ENCODE measurements at regions not wholly inside any gene's neighbourhood (a gene's known extent, or its start where the extent isn't known, plus 50 kb on each side); places are given as distances from the start of the nearest gene placed in this dataset.
"Not testable (repeated sequence)": the region's sequence is repeated elsewhere in the genome, so short reads cannot be mapped to it uniquely, and the experiment has no call there.

DNA sequence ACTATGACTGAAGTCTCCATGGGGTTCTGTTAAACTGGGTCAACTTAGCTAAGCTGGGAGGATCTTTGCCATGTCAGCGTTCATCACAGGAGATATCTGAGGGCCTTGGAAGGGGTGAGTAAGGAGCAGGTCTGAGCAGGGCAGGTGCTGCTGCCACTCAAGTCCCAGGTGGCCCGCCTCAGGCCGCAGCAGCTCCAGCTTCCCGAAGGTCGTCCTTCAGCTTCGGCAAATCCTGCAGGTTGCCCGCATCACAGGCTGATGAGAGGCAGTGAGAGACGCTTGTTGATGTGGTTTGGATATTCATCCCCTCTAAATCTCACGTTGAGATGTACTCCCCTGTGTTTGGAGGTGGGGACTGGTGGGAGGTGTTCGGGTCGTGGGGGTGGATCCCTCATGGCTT is 166.6 kb downstream of the VAPA start:
- peak; percentile 30 for DNase-seq (ENCODE audit: low spot score)

DNA sequence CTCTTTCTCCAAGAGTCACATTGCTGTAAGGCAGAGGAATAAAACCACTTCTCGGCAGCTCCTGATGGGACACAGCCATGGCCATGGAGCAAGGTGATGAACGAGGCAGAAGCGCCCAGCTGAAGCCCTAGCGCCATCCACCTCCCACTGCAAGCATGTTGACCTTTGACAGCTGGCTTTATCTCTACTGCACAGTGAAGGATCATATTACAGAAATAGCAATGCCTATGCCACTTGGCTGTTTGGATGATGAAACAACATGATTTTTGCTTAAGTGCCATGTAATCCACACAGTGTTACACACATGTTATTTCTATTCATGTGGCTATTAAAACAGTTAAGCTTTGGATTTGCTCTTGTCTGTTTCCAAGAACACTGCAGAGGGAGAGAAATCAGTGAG is 167.7 kb downstream of the VAPA start:
- peak; percentile 45 for DNase-seq (ENCODE audit: low spot score)

DNA sequence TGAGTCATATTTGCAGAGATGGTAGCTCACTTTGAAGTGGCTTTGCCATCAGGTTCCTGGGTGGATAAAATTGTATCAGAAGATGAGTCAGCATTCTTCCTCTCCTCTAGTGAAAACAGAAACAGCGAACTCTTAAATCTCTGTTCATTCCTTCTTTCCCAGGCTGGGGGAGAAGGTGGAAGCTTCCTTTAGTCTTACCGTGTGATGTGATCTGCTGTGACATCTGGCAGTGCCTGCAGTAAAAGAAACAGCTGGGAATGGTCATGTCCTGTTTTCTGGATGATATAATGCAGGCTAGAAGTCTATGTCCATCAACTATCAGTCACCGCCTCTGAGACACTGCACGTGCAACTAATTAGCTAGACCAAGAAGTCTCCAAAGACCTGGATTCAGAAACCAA is 171.6 kb downstream of the VAPA start:
- no peak for DNase-seq (ENCODE audit: low spot score)

DNA sequence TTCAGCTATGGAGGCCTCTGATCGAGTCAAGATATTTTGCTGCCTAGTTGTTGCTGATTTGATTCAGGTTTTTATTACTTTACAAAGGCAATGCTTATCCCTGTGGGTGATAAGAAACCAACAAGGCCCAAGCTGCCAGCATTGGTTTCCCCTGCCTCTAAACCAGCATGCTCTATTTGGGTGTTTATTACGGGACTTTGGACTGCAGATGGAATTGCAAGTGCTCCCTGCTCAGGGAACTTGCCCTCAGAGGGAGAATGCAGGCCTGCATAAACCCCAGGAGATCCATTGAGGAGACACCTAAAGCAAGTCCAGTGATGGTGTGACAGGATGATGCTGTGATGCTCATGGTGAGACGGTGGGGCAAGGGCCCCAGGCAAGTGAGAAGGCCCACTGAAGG is 172.1 kb downstream of the VAPA start:
- no peak for DNase-seq (ENCODE audit: low spot score)

DNA sequence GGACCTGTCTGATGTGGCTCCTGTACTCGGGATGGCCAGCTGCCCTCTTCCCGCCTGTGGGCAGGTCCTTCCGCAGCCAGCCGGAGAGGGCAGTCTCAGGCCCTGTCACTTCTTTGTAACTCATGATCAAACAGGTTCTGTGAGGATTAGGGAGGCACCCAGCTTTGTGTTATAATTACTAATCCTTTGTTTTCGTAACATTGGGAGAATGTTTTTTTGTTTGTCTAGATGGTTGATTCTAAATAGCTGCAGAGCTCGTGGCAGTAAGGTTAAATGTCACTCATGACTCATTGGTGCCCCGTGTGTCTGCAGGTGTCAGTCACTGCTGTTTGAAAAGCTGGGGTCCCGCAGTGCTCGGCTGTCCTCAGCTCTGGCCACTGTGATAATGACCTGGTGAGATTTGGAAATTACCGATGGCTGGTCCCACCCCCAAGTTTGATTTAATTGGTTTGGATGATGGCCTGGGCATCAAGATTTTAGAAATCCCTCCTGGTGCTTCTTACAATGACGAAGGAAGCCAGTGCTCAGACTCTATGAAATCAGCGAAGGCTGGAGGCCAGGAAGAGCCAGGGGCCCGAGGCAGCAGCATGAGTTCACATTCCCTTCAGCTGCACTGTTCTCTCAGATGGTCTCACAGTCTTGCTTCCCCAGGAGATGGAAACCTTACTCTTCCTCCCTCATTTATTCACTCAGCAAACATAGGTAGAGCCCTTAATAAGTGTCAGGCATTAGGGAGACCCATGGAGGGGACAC is 172.8 kb downstream of the VAPA start:
- no peak for DNase-seq (ENCODE audit: low spot score)

DNA sequence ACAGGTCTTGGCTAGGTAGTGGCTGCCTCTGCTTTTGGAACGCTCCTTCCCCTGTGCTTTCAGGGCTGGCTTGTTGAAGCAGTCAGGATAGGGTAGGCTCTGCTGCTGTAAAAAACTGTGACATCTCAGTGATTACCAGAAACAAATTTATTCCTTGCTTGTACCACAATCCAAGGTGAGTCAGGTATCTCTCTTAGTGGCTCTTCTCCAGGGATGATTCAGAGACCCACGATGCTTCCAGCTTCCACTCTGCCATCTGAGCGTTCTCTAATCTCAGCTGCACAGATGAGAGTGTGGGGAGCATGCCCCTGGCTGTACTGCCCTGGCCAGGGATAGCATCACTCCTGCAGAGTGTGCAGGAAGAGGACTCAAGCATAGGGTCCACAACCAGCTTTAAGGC is 174.9 kb downstream of the VAPA start:
- peak; percentile 16 for DNase-seq (ENCODE audit: low spot score)

DNA sequence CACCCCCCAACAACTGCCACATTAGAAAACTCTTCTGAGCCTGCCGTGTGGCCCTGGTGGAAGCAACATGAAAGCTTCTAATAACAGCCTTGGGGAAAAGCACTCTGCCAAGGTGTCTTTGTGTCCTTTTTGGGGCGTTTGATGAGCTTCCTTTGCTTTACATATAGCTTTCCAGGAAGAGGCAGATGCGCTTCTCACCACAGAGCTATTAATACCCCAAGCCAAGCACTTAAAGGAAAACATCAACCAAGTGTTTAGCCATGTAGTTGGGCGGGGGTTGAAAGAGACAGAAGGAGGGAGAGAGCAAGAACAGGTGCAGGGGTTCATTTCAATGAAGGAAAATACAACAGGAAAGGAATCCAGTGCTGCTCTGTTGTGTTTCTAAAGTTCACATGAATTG is 176.1 kb downstream of the VAPA start:
- DNase-seq (ENCODE audit: low spot score), result no peak

DNA sequence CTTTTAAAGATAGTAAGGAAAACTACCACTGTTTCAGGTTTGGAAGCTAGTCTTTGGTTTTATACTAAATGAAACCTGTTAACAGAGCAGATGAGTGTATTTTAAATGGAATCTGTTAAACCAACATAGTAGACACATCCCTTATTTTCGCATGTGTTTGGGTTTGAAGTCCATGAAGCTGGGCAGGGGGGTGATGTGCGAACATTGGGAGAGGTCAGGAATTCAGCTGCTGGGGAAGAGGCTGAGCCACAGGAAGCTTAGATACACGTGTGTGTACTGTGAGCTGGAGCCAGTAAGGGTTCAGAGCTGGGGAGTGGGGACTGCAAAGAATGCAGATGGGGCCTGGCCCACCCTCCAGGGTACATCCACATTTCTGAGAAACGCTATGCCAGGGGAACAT is 176.9 kb downstream of the VAPA start:
- peak; percentile 43 for DNase-seq (ENCODE audit: low spot score)

DNA sequence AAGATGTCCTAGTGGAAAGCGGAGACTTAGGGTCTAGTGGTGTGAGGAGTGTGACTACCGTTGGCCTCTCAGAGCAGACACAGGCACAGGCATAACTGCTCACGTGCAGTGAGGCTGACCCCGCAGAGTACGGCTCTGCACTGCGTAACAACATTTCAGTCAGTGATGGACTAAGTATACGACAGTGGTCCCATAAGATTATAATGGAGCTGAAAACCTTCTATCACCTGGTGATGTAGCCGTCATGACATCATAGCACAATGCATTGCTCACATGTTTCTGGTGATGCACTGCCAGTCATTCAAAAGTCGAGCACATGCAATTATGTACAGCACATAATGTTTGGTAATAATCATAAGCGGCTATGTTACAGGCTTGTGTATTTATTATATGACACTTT is 179.6 kb downstream of the VAPA start:
- DNase-seq (ENCODE audit: low spot score), result no peak

DNA sequence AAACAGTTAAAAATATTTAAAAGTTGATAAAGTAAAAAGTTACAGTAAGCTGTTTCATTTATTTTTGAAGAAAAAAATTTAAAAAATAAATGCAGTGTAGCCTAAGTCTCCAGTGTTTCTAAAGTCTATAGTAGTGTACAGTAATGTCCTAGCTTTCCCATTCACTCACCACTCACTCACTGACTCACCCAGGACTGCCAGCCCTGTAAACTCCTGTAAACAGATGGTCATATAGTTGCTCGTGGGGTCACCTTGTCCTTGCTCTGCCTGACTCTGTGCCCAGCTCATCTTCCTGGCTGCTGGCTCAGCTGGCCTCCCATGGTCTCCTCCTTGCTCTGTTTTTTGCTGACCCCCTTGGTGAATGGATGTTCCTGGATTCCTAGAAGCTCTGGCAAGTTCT is 180.3 kb downstream of the VAPA start:
- DNase-seq (ENCODE audit: low spot score), result no peak

DNA sequence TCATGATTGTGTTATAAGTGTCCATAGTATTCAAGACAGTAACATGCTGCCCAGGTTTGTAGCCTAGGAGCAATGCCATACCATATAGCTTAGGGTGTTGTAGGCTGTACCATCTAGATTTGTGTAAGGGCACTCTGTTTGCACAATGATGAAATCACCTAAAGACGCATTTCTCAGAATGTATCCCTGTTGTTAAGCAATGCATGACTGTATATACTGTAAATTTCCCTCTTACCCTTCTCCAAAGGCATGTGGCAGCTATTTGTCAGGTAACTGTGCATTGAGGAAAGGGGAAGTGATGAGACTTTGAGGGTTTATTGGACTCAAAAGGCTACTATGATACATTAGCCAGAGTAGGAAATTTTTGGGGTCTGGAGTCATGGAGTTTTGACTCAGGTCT is 180.8 kb downstream of the VAPA start:
- DNase-seq (ENCODE audit: low spot score), result no peak

DNA sequence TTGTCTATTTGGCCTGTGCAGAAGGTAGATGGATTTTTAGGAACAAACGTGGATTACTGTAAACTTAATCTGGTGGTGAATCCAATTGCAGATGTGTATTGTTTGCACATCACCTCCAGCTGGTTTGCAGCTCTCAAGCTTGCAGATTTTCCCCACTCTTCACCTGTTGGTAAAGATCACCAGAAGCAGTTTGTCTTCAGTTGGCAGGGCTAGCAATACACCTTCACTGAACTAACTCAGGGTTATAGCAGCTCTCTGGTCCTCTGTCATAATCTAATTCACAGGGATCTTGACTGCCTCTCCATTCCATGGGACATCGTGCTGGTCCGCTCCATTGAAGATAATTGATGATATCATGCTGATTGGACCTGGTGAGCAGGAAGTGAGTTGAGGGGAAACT is 181.5 kb downstream of the VAPA start:
- DNase-seq (ENCODE audit: low spot score), result no peak

DNA sequence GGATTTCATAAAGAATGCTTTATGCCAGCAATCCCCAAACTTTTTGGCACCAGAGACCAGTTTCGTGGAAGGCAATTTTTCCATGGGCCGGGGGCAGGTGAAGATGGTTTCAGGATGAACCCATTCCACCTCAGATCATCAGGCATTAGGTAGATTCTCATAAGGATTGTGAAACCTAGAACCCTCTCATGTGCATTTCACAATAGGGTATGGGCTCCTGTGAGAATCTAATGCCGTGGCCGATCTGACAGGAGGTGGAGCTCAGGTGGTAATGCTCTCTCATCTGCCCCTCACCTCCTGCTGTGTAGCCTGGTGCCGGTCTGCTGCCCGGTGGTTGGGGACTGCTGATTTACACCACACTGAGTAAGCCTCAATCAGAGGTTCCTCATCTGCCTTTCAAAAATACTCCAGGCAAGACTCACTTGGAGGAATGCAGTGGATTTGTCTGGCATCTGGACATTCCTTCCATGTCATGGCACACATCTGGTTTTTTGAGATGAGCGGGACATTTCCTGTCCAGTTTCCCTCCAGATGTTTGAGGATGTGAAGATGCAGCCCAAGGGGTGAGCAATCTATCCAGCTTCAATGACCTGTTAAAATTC is 185.8 kb downstream of the VAPA start:
- DNase-seq (ENCODE audit: low spot score), result no peak

DNA sequence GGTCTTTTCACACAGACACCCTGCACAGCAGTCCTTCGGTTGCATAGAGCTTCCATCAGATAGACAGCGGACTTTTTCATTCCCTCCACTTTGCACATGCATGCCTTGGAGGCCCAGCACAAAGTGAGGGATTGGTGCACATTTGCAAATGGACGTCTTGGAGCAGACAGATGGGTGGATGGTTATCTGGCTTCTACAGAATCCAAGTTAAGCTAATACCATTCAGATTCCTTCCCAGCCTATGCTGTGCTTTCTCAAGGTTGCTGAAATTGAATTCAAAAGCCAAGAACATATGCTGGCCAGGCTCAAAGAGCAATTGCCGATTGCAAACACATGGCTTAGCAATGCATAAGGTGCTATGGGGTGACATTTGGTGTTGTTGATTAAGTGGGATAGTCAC is 186.4 kb downstream of the VAPA start:
- DNase-seq (ENCODE audit: low spot score), result no peak

DNA sequence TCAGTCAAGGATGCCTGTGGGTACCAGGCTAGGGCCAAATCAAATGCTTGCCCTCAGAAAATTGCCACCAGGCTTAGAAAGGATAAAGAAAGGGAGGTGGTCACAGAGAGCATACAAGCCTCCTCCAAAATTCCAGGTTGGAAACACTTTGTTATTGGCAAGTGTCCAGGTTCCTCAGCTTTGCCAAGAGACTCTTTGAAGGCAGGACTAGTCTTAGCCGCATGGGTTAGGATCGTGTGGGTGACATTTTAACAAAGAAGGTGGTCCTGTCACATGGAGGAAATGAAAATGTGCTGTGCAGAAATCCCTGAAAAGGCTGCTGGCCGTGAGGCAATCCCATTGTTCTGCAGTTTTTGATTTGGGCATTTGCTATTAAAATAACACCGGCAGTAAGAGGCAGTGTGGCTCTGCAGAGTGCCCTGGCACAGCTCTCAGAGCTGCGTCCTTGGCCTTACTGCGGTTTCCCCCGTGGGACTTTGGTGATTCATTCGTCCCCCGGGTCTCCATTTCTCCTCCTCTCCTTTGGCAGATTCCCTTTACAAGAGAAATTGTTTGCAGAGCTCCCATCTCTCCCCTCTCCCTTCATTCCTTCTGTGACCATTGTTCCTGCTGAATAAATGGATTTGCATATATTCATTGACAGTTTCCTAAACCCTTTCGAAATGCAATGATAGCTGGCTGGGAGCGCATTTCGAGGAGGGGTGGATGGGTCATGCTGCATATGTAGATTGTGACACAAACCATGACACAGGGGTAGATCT is 187.3 kb downstream of the VAPA start:
- no peak for DNase-seq (ENCODE audit: low spot score)

DNA sequence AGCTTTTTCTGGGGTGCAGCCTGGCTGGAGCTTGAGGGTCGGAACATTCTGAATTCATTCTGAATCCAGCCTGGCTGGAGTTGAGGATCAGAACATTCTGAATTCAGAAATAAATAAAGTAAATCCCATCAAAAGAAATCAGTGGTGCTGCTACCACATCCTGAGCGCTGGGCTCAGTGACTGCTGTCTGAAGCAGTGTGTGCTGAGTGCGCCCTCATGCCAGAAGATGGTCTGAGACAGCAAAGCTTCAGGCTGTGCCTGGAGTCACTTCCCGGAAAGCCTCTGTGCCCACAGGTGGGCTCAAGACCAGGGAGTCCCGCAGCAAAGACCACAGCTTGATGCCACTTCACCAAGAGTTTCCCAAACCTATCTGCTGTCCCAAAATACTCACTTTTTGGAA is 187.9 kb downstream of the VAPA start:
- no peak for DNase-seq (ENCODE audit: low spot score)

DNA sequence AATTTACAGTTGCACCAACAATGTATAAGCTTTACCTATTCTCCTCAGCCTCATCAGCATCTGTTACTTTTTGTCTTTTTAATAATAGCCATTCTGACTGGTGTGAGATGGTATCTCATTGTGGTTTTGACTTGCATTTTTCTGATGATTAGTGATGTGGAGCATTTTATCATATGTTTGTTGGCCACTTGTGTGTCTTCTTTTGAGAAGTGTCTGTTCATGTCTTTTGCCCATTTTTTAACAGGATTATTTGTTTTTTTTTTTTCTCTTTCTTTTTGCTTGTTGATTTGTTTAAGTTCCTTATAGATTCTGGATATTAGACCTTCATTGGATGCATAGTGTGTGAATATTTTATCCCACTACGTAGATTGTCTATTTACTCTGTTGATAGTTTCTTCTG is 191.3 kb downstream of the VAPA start:
- DNase-seq (ENCODE audit: low spot score), result not testable (repeated sequence)

DNA sequence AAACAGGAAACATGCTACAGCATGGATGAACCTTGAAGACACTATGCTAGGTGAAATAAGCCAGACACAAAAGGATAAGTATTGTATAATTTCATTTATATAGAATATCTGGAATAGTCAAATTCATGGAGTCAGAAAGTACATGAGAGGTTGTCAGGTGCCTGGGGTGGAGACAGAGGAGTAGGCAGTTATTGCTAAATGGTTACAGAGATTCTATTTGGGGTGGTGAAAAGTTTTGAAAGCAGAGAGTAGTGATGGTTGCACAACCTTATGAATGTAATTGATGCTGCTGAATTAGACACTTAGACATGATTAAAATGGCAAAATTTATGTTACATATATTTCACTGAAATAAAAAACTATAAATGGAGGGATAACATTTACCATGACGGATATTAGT is 197.4 kb downstream of the VAPA start:
- no peak for DNase-seq (ENCODE audit: low spot score)

DNA sequence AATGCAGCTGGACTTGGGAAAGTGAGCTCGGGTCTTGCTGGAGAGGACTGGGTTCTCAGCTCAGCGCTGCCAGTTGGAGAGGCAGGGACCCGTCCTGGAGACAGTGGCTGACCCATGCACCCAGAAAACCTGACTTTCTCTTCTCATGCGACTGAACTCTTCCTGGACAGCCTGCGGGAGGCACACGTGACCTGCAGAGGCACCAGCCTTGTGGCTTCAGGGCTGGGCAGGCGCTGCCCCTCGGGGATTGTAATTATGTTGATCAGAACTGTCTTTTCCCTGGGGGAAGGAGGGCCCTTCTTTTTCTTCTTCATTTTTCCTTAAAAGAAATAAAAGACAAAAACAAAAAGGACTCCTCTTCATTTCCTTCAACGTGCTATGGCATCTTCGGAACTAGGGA is 198.1 kb downstream of the VAPA start:
- no peak for DNase-seq (ENCODE audit: low spot score)

DNA sequence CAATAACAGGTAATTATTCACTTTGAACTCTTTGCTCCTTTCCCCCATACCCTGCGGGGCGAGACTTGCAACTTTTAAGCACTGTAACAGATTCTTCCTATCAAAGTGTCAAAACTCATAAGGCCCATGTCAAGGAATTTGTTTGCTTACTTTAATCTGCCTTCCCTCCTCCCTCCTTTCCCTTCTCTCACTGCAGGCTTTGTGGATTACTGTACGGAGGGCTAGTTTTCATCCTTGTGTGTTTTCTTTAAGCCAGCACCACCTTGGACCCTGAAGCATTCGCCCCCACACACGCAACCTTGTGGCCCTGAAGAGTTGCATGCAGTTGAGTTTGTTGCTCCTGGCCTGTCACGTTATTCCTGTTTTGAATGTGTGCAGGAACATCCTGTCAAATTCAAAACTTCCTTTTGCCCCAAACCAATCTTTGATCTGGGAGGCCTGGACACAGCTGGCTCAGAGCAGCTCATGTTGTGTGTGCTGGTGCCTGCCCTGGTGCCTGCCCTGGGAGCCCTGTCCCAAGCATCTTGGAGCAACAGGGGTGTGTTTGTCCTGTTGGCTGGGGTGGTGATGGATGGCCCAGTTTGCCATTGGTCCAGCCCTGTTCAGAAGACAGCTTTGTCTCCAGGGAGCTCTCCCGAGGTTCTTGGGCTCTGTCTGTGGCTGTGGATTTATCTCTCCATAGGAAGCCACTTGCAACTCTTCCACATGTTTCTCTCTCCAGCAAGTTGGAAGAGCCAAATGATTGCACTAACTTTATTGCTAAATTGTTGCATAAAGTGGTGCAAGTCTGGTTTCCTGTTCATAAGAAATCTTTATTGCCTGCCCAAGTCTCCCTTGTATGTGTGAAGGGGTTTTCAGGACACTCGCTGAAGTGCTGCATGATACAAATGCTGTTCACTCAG is 199.6 kb downstream of the VAPA start:
- no peak for DNase-seq (ENCODE audit: low spot score)

DNA sequence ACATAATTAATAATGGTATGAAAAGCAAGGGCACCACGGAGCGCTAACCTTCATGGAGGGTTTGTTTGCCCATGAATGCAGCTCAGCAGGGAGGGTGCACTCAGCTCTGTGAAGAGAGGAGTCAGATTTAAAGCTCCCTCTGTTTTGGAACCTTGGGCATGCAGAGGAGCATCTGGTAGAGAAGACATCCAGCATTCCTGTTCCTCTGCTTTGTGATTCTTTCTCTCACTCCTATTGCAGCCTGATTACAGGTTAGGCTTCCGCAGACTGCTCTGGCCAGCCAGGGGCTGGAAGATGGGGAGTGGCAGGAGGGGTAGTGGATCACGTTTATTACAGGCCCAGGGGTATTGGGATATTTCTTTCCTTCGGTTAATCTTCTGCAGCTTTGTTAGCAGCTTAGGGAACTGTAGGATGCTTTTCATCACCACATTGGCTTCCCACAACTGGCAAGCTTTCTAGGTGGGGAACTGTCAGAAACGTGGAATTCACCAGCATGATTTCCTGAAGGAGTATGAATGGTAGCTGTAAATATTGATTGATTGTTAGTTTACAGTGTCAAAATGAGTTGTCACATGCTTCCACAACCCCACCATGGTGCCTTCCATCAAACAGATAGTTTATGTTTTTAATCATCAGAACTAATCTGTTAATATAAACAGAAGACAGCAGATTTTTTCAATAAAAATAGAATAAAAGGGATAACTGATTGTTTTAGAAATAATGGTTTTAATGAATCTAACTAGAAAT is 201.1 kb downstream of the VAPA start:
- DNase-seq (ENCODE audit: low spot score), result no peak

Data from mesenteric fat pad (tissue), 1 donor.